HCT116 (cell line): ENCODE measurements at regions not wholly inside any gene's neighbourhood (a gene's known extent, or its start where the extent isn't known, plus 50 kb on each side); places are given as distances from the start of the nearest gene placed in this dataset.
"Not testable (repeated sequence)": the region's sequence is repeated elsewhere in the genome, so short reads cannot be mapped to it uniquely, and the experiment has no call there.

Experiments
- ATAC-seq: fragments of 200-7000 bp; cut with Tn5 transposase; 2 replicates; pipeline ENCODE4 v1.9.1; 2020; ENCODE audit warnings: mild to moderate bottlenecking, moderate library complexity
- BruUV-seq: library from RNA; stranded (reverse); fragments of 400-500 nt; replicated peaks from 2 replicates; lab custom pipeline; 2021; lab: Mats Ljungman, UMichigan
- CTCF ChIA-PET: fragments of 300-600 bp; sonication (Branson Sonifier 250); formaldehyde crosslinking; loops from one replicate; lab custom pipeline; 2021; ENCODE audit warnings: antibody characterized with exemption; lab: Charles Lee
- POLR2A ChIA-PET: fragments of 300-600, 350-600 bp; sonication (Branson Sonifier 250); formaldehyde crosslinking; loops from one replicate; lab custom pipeline; 2021; ENCODE audit warnings: antibody characterized with exemption; lab: Charles Lee
- RAD21 ChIA-PET, 2 experiments: fragments of 300-600 bp; sonication (Branson Sonifier 250); formaldehyde crosslinking; loops; one replicate each; lab custom pipeline; 2023; ENCODE audit warnings: low total read pairs in 2 of 2; ENCODE audit not compliant: uncharacterized antibody in 2 of 2, unreplicated experiment in 2 of 2, low non-redundant PET in 1 of 2; lab: Charles Lee
- DNase-seq: peaks from one replicate; pipeline ENCODE4 v3.0.0-alpha.2; 2010; ENCODE audit warnings: low read depth, low spot score
- H2AFZ ChIP-seq: fragments of 200-600 bp; shearing (Covaris generic), sonication (generic); 2 replicates; pipeline ENCODE4 v1.6.1; 2017; ENCODE audit warnings: low read depth, mixed run types, mixed read lengths, antibody characterized with exemption, low read length; ENCODE audit not compliant: poor library complexity, severe bottlenecking
- H3K27ac ChIP-seq: 2 replicates; pipeline ENCODE4 v1.5.1; 2012; ENCODE audit warnings: low read depth, low read length
- H3K27me3 ChIP-seq: fragments of 200-600 bp; sonication (generic); 2 replicates; pipeline ENCODE4 v1.6.1; 2016; ENCODE audit warnings: mixed run types, low read length, mixed read lengths; ENCODE audit not compliant: insufficient read depth
- H3K36me3 ChIP-seq, 2 experiments: fragments of 200-500 bp in 1 of 2; fragments of 200-600 bp in 1 of 2; sonication (Bioruptor generic) in 1 of 2; sonication (generic) in 1 of 2; 2 replicates each; pipeline versions ENCODE4 v1.5.1 to v1.6.1; 2014 to 2016; ENCODE audit warnings: low read length in 2 of 2, inconsistent platforms in 1 of 2, mixed read lengths in 1 of 2, mixed run types in 1 of 2; ENCODE audit not compliant: insufficient read depth in 2 of 2, control insufficient read depth in 1 of 2
- H3K4me1 ChIP-seq, 2 experiments: fragments of 200-600 bp in 1 of 2; sonication (generic) in 1 of 2; 2 replicates each; pipeline versions ENCODE4 v1.5.1 to v1.6.1; 2012 to 2017; ENCODE audit warnings: low read length in 2 of 2, inconsistent platforms in 1 of 2, mild to moderate bottlenecking in 1 of 2, mixed read lengths in 1 of 2, mixed run types in 1 of 2, moderate library complexity in 1 of 2; ENCODE audit not compliant: insufficient read depth in 2 of 2, control insufficient read depth in 1 of 2
- H3K4me2 ChIP-seq: fragments of 200-600 bp; sonication (generic); 2 replicates; pipeline ENCODE4 v1.6.1; 2017; ENCODE audit warnings: mixed run types, low read length, mixed read lengths
- H3K4me3 ChIP-seq, 2 experiments: fragments of 200-600 bp in 1 of 2; sonication (generic) in 1 of 2; replicated peaks in 1 of 2; 2 replicates each; pipeline ENCODE4 v1.5.1; 2011 to 2016; ENCODE audit warnings: low read length in 2 of 2, control low read depth in 1 of 2, low read depth in 1 of 2, mild to moderate bottlenecking in 1 of 2, mixed read lengths in 1 of 2, mixed run types in 1 of 2
- H3K79me2 ChIP-seq: fragments of 200-600 bp; sonication (generic); 2 replicates; pipeline ENCODE4 v1.6.1; 2017; ENCODE audit warnings: mild to moderate bottlenecking, mixed run types, low read length, moderate library complexity, mixed read lengths; ENCODE audit not compliant: insufficient read depth
- H3K9ac ChIP-seq: fragments of 200-600 bp; sonication (generic); 2 replicates; pipeline ENCODE4 v1.6.1; 2016; ENCODE audit warnings: low read length, mixed read lengths
- H3K9me2 ChIP-seq: fragments of 200-600 bp; sonication (generic), shearing (Covaris generic); 2 replicates; pipeline ENCODE4 v1.6.1; 2017; ENCODE audit warnings: mixed run types, mild to moderate bottlenecking, moderate library complexity; ENCODE audit not compliant: insufficient read depth
- H3K9me3 ChIP-seq, 2 experiments: fragments of 200-500 bp in 1 of 2; fragments of 200-600 bp in 1 of 2; sonication (Bioruptor generic) in 1 of 2; sonication (generic) in 1 of 2; 2 replicates each; pipeline ENCODE4 v1.6.1; 2014 to 2017; ENCODE audit warnings: low read length in 2 of 2, mixed read lengths in 2 of 2, inconsistent platforms in 1 of 2, low read depth in 1 of 2, mild to moderate bottlenecking in 1 of 2, mixed run types in 1 of 2, moderate library complexity in 1 of 2; ENCODE audit not compliant: control insufficient read depth in 1 of 2, insufficient read depth in 1 of 2
- H4K20me1 ChIP-seq: fragments of 200-600 bp; sonication (generic), shearing (Covaris generic); 2 replicates; pipeline ENCODE4 v1.6.1; 2017; ENCODE audit warnings: mixed run types, mild to moderate bottlenecking, moderate library complexity; ENCODE audit not compliant: insufficient read depth
- CBX3 ChIP-seq: IDR thresholded peaks from 2 replicates; pipeline ENCODE4 v1.6.1; 2012; ENCODE audit warnings: low read depth
- CEBPB ChIP-seq: IDR thresholded peaks from 2 replicates; pipeline ENCODE4 v1.6.1; 2012; ENCODE audit warnings: low read depth
- ELF1 ChIP-seq: IDR thresholded peaks from 2 replicates; pipeline ENCODE4 v1.6.1; 2012; ENCODE audit warnings: low read depth, borderline replicate concordance
- EZH2 ChIP-seq: fragments of 200-600 bp; sonication (generic); IDR thresholded peaks from 2 replicates; pipeline ENCODE4 v1.6.1; 2017; ENCODE audit warnings: antibody characterized with exemption, mixed run types
- POLR2AphosphoS5 ChIP-seq: IDR thresholded peaks from 2 replicates; pipeline ENCODE4 v1.6.1; 2011; ENCODE audit warnings: mild to moderate bottlenecking, low read depth, low read length, moderate library complexity
- RAD21 ChIP-seq: IDR thresholded peaks from 2 replicates; pipeline ENCODE4 v1.6.1; 2012; ENCODE audit warnings: low read depth, mild to moderate bottlenecking
- REST ChIP-seq: IDR thresholded peaks from 2 replicates; pipeline ENCODE4 v1.6.1; 2012; ENCODE audit warnings: low read depth
- SRF ChIP-seq: IDR thresholded peaks from 2 replicates; pipeline ENCODE4 v1.6.1; 2012; ENCODE audit warnings: low read depth
- YY1 ChIP-seq: IDR thresholded peaks from 2 replicates; pipeline ENCODE4 v1.6.1; 2011; ENCODE audit warnings: low read length, low read depth, moderate library complexity, mild to moderate bottlenecking; ENCODE audit not compliant: insufficient replicate concordance; ENCODE audit errors: extremely low read depth
- ZNF274 ChIP-seq: fragments of 200-500 bp; sonication (Bioruptor generic); IDR thresholded peaks from 2 replicates; pipeline ENCODE4 v1.6.1; 2014; ENCODE audit warnings: mild to moderate bottlenecking, low read depth, low read length, inconsistent platforms
- intact Hi-C: fragments of 100-400 bp; cut with micrococcal nuclease; formaldehyde crosslinking; loops from 2 replicates; pipeline ENCODE4 v1.10.0; 2022
- TF ChIP-seq, protein P1 (sequence below): IDR thresholded peaks from 2 replicates; pipeline ENCODE4 v1.6.1; 2011; ENCODE audit warnings: mild to moderate bottlenecking, low read length, moderate library complexity; ENCODE audit not compliant: insufficient replicate concordance; ENCODE audit errors: extremely low read depth
- TF ChIP-seq, protein P2 (sequence below), 3 experiments: fragments of 200-600 bp in 1 of 3; sonication (generic) in 1 of 3; IDR thresholded peaks in 2 of 3; conservative IDR thresholded peaks in 1 of 3; 2 replicates each; pipeline ENCODE4 v1.5.1; 2012 to 2017; ENCODE audit warnings: low read depth in 2 of 3, low read length in 2 of 3, antibody characterized with exemption in 1 of 3, borderline replicate concordance in 1 of 3, control low read depth in 1 of 3, mild to moderate bottlenecking in 1 of 3, mixed read lengths in 1 of 3, mixed run types in 1 of 3, moderate library complexity in 1 of 3; ENCODE audit not compliant: insufficient read depth in 1 of 3
- TF ChIP-seq, protein P3 (sequence below): IDR thresholded peaks from 2 replicates; pipeline ENCODE4 v1.6.1; 2012

- DNase-seq, BruUV-seq, H3K36me3 ChIP-seq, ATAC-seq, H3K9me2 ChIP-seq, H3K4me2 ChIP-seq, H3K4me1 ChIP-seq, RAD21 ChIA-PET, H2AFZ ChIP-seq, H3K9me3 ChIP-seq, H3K9ac ChIP-seq, H4K20me1 ChIP-seq, POLR2A ChIA-PET, H3K79me2 ChIP-seq, intact Hi-C loops, H3K4me3 ChIP-seq, CTCF ChIA-PET, H3K27ac ChIP-seq: not testable (repeated sequence)
- H3K27me3 ChIP-seq = peaks cover 25% of the 10 kb centered on the region
Observed at GRCh38 chr2:217346043-217346442, 486.2 kb upstream of the TNP1 start.

DNA sequence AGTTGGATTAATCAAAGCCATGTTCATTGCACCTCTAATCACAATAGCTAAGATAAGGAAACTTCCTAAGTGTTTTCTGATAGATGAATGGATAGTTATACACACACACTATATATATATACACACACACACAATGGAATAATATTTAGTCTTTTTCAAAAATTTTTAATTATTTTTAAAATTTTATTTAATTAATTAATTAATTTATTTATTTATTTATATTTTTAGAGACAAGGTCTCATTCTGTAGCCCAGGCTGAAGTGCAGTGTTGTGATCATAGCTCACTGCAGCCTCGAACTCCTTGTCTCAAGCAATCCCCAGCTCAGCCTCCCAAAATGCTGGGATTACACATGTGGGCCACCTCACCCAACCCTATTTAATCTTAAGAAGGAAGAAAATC lies 481.0 kb upstream of the TNP1 start:
- POLR2A ChIA-PET = no interaction called here
- no TSS peak for BruUV-seq
- RAD21 ChIA-PET = no interaction called here
- H3K27ac ChIP-seq = no peak overlapping the region
- no peaks in the 10 kb centered on the region for H4K20me1 ChIP-seq
- H2AFZ ChIP-seq = no peak overlapping the region
- no peak overlapping the region for H3K9ac ChIP-seq
- no peak for ATAC-seq
- H3K9me2 ChIP-seq = no peaks in the 10 kb centered on the region
- H3K4me1 ChIP-seq = no peaks in the 10 kb centered on the region
- H3K4me3 ChIP-seq = no peak overlapping the region
- H3K36me3 ChIP-seq = no peaks in the 10 kb centered on the region
- no peaks in the 10 kb centered on the region for H3K9me3 ChIP-seq
- no peak for DNase-seq
- no peaks in the 10 kb centered on the region for H3K79me2 ChIP-seq
- intact Hi-C loops = no loop called here
- no peak overlapping the region for H3K4me2 ChIP-seq
- H3K27me3 ChIP-seq = peaks cover 30% of the 10 kb centered on the region
- CTCF ChIA-PET = no interaction called here
- no peak for TF ChIP-seq CEBPB
- TF ChIP-seq ELF1 = no peak
- no peak for TF ChIP-seq POLR2AphosphoS5
- TF ChIP-seq RAD21 = no peak
- TF ChIP-seq EZH2 = no peak
- TF ChIP-seq SRF = no peak
- TF ChIP-seq, protein P1, sequence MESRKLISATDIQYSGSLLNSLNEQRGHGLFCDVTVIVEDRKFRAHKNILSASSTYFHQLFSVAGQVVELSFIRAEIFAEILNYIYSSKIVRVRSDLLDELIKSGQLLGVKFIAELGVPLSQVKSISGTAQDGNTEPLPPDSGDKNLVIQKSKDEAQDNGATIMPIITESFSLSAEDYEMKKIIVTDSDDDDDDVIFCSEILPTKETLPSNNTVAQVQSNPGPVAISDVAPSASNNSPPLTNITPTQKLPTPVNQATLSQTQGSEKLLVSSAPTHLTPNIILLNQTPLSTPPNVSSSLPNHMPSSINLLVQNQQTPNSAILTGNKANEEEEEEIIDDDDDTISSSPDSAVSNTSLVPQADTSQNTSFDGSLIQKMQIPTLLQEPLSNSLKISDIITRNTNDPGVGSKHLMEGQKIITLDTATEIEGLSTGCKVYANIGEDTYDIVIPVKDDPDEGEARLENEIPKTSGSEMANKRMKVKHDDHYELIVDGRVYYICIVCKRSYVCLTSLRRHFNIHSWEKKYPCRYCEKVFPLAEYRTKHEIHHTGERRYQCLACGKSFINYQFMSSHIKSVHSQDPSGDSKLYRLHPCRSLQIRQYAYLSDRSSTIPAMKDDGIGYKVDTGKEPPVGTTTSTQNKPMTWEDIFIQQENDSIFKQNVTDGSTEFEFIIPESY = no peak
- TF ChIP-seq ZNF274 = no peak
- TF ChIP-seq YY1 = no peak
- no peak for TF ChIP-seq REST
- TF ChIP-seq, protein P2, sequence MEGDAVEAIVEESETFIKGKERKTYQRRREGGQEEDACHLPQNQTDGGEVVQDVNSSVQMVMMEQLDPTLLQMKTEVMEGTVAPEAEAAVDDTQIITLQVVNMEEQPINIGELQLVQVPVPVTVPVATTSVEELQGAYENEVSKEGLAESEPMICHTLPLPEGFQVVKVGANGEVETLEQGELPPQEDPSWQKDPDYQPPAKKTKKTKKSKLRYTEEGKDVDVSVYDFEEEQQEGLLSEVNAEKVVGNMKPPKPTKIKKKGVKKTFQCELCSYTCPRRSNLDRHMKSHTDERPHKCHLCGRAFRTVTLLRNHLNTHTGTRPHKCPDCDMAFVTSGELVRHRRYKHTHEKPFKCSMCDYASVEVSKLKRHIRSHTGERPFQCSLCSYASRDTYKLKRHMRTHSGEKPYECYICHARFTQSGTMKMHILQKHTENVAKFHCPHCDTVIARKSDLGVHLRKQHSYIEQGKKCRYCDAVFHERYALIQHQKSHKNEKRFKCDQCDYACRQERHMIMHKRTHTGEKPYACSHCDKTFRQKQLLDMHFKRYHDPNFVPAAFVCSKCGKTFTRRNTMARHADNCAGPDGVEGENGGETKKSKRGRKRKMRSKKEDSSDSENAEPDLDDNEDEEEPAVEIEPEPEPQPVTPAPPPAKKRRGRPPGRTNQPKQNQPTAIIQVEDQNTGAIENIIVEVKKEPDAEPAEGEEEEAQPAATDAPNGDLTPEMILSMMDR (IDR thresholded peaks at IDR 0.05 in 2 of 3, conservative IDR thresholded peaks at IDR 0.05 in 1 of 3; ENCODE audit: borderline replicate concordance in 1 of 3, insufficient read depth in 1 of 3, low read depth in 2 of 3, low read length in 2 of 3) = no peak
- no peak for TF ChIP-seq CBX3
- TF ChIP-seq, protein P3, sequence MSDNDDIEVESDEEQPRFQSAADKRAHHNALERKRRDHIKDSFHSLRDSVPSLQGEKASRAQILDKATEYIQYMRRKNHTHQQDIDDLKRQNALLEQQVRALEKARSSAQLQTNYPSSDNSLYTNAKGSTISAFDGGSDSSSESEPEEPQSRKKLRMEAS = no peak
